ENCODE measurements at regions not wholly inside any gene's neighbourhood (a gene's known extent, or its start where the extent isn't known, plus 50 kb on each side); places are given as distances from the start of the nearest gene placed in this dataset.
"Not testable (repeated sequence)": the region's sequence is repeated elsewhere in the genome, so short reads cannot be mapped to it uniquely, and the experiment has no call there.

GRCh38 chr16:85202631-85203461 is 90.6 kb upstream of the CIBAR2 start:
- DNase-seq (ENCODE audit: low spot score), result peak; percentile 68

GRCh38 chr16:85203462-85203813 is 91.2 kb upstream of the CIBAR2 start:
- DNase-seq (ENCODE audit: low spot score), result no peak

GRCh38 chr16:85204242-85205010 is 92.2 kb upstream of the CIBAR2 start:
- no peak for DNase-seq (ENCODE audit: low spot score)

- DNase-seq (ENCODE audit: low spot score), result not testable (repeated sequence)
Observed at GRCh38 chr16:85205257-85205656, 93.0 kb upstream of the CIBAR2 start.

GRCh38 chr16:85205747-85206471 is 93.6 kb upstream of the CIBAR2 start:
- DNase-seq (ENCODE audit: low spot score), result no peak

GRCh38 chr16:85206472-85207356 is 94.4 kb upstream of the CIBAR2 start:
- peak; percentile 70 for DNase-seq (ENCODE audit: low spot score)

- no peak for DNase-seq (ENCODE audit: low spot score)
Observed at GRCh38 chr16:85207357-85207921, 95.2 kb upstream of the CIBAR2 start.

GRCh38 chr16:85208181-85208580 is 95.9 kb upstream of the CIBAR2 start:
- DNase-seq (ENCODE audit: low spot score), result no peak

- no peak for DNase-seq (ENCODE audit: low spot score)
Observed at GRCh38 chr16:85208643-85209520, 96.6 kb upstream of the CIBAR2 start.

- no peak for DNase-seq (ENCODE audit: low spot score)
Observed at GRCh38 chr16:85209526-85210121, 97.4 kb upstream of the CIBAR2 start.

GRCh38 chr16:85210423-85211169 is 98.3 kb upstream of the CIBAR2 start:
- DNase-seq (ENCODE audit: low spot score), result no peak

- DNase-seq (ENCODE audit: low spot score), result no peak
Observed at GRCh38 chr16:85211271-85211801, 99.1 kb upstream of the CIBAR2 start.

- no peak for DNase-seq (ENCODE audit: low spot score)
Observed at GRCh38 chr16:85213926-85214675, 101.8 kb upstream of the CIBAR2 start.

GRCh38 chr16:85215478-85216118 is 103.3 kb upstream of the CIBAR2 start:
- no peak for DNase-seq (ENCODE audit: low spot score)

- DNase-seq (ENCODE audit: low spot score), result no peak
Observed at GRCh38 chr16:85216522-85217375, 104.5 kb upstream of the CIBAR2 start.

- peak; percentile 63 for DNase-seq (ENCODE audit: low spot score)
Observed at GRCh38 chr16:85220125-85220839, 108.0 kb upstream of the CIBAR2 start.
